CD4-positive, alpha-beta T cell (primary cell): ENCODE measurements at regions not wholly inside any gene's neighbourhood (a gene's known extent, or its start where the extent isn't known, plus 50 kb on each side); places are given as distances from the start of the nearest gene placed in this dataset.

ENCODE experiments used
- ATAC-seq: fragments of 200-7000 bp; cut with Tn5 transposase; one replicate; pipeline ENCODE4 v1.10.0; 2022; ENCODE audit warnings: mild to moderate bottlenecking; ENCODE audit not compliant: poor library complexity
- CTCF ChIA-PET: fragments of 350-600 bp; sonication (Branson Sonifier 250); formaldehyde crosslinking; loops from one replicate; lab custom pipeline; 2021; ENCODE audit warnings: antibody characterized with exemption, inconsistent platforms; lab: Charles Lee
- POLR2A ChIA-PET: fragments of 350-600 bp; sonication (Branson Sonifier 250); formaldehyde crosslinking; loops from one replicate; lab custom pipeline; 2021; ENCODE audit warnings: antibody characterized with exemption, inconsistent platforms; lab: Charles Lee
- DNase-seq, 14 experiments: peaks; one replicate each; pipeline ENCODE4 v3.0.0-alpha.2; 2013 to 2020; ENCODE audit warnings: mixed read lengths in 2 of 14
- H3K27ac ChIP-seq, 2 donors: one replicate each; pipeline versions ENCODE4 v1.5.1 to v1.7.0; 2013; ENCODE audit warnings: low read length in 2 of 2, low read depth in 1 of 2, mild to moderate bottlenecking in 1 of 2
- H3K27me3 ChIP-seq, 2 experiments: 1 replicate in 1 of 2; 2 replicates in 1 of 2; pipeline versions ENCODE4 v1.6.1 to v1.7.0; 2013; ENCODE audit warnings: low read length in 2 of 2, control low read depth in 1 of 2, mild to moderate bottlenecking in 1 of 2, moderate library complexity in 1 of 2; ENCODE audit not compliant: insufficient read depth in 2 of 2, control insufficient read depth in 1 of 2
- H3K36me3 ChIP-seq: one replicate; pipeline ENCODE4 v1.6.1; 2013; ENCODE audit warnings: low read length, control low read depth; ENCODE audit not compliant: insufficient read depth
- H3K4me1 ChIP-seq: one replicate; pipeline ENCODE4 v1.6.1; 2013; ENCODE audit warnings: low read length, control low read depth; ENCODE audit not compliant: insufficient read depth
- H3K4me3 ChIP-seq: one replicate; pipeline ENCODE4 v1.5.1; 2013; ENCODE audit warnings: mild to moderate bottlenecking, low read length, moderate library complexity
- H3K9me3 ChIP-seq, 2 experiments: 1 replicate in 1 of 2; 2 replicates in 1 of 2; pipeline versions ENCODE4 v1.6.1 to v1.7.0; 2013; ENCODE audit warnings: low read length in 2 of 2, mild to moderate bottlenecking in 2 of 2, control low read depth in 1 of 2, moderate library complexity in 1 of 2; ENCODE audit not compliant: control insufficient read depth in 1 of 2, insufficient read depth in 1 of 2
- H3K27ac Mint-ChIP-seq: one replicate; pipeline ENCODE4 v1.8.0; 2020; ENCODE audit warnings: mixed read lengths
- H3K27me3 Mint-ChIP-seq: one replicate; pipeline ENCODE4 v1.8.0; 2021; ENCODE audit warnings: mixed read lengths
- H3K36me3 Mint-ChIP-seq: one replicate; pipeline ENCODE4 v1.8.0; 2021; ENCODE audit warnings: low read depth, mixed read lengths
- H3K4me1 Mint-ChIP-seq: one replicate; pipeline ENCODE4 v1.8.0; 2021; ENCODE audit warnings: low read depth, mixed read lengths
- H3K4me3 Mint-ChIP-seq: one replicate; pipeline ENCODE4 v1.8.0; 2020; ENCODE audit warnings: mild to moderate bottlenecking, mixed read lengths
- H3K9me3 Mint-ChIP-seq: one replicate; pipeline ENCODE4 v1.8.0; 2020; ENCODE audit warnings: mixed read lengths
- CTCF ChIP-seq: fragments of 200-600 bp; IDR thresholded peaks from one replicate; pipeline ENCODE4 v1.8.0; 2022; ENCODE audit warnings: antibody characterized with exemption, mild to moderate bottlenecking
- intact Hi-C, 2 experiments: fragments of 100-400 bp; cut with DNase I in 1 of 2; cut with micrococcal nuclease in 1 of 2; formaldehyde crosslinking; loops; one replicate each; pipeline versions ENCODE4 v1.15.1 to v1.9.0; 2023 to 2025; cut with DNase I, micrococcal nuclease

DNA sequence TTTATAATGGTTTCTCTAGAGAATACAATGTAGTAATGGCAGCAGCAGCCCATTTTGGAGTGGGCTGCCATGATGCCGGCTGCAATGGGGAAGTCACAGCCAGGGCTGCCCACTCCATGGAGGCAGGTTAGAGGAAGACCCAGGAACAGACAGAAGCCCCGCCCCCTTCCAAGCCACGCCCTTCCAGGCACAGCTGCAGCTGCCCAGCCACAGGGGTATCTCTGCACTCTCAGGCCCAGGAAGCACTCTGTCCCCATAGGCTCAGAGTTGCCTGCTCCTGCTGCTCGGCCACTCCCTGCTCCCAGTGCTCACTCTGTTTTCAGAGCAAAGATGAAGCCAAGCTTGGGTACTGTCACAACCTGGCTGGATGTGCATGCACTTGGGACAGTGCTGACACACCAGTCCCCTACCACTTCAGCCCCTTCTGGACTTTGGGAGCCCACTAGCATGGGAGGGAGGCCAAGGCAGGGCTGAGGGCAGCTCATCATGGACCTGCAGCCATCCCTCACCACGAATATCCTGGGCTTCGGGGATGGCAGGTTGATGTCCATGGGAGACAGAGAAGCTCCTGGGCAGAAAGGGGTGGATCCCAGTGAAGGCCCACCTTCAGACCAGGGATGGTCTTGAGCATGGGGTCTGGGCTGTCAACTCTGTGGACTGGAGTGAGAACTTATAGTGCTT is 1224.2 kb downstream of the SLITRK5 start:
- no peak overlapping the region for H3K4me3 Mint-ChIP-seq
- no peak for TF ChIP-seq CTCF
- H3K4me1 Mint-ChIP-seq, result no peaks in the 10 kb centered on the region
- DNase-seq (no peak), ATAC-seq (no peak)
- no peaks in the 10 kb centered on the region for H3K27me3 ChIP-seq
- no peak overlapping the region for H3K4me3 ChIP-seq
- H3K9me3 Mint-ChIP-seq, result peaks cover 2% of the 10 kb centered on the region
- H3K9me3 ChIP-seq, result peaks cover 0 to 16% of the 10 kb centered on the region in 2 experiments
- CTCF ChIA-PET, result no interaction called here
- POLR2A ChIA-PET, result no interaction called here
- H3K36me3 ChIP-seq, result no peaks in the 10 kb centered on the region
- no peaks in the 10 kb centered on the region for H3K4me1 ChIP-seq
- no peaks in the 10 kb centered on the region for H3K36me3 Mint-ChIP-seq
- intact Hi-C loops, result no loop called here
- H3K27ac Mint-ChIP-seq, result no peak overlapping the region
- no peaks in the 10 kb centered on the region for H3K27me3 Mint-ChIP-seq
- H3K27ac ChIP-seq, result no peak overlapping the region

GRCh38 chr13:88896466-88896865 is 1225.3 kb downstream of the SLITRK5 start:
- ATAC-seq (no peak), DNase-seq (no peak)
- no peak overlapping the region for H3K27ac ChIP-seq
- POLR2A ChIA-PET, result no interaction called here
- peaks cover 0 to 16% of the 10 kb centered on the region in 2 experiments for H3K9me3 ChIP-seq
- Mint-ChIP-seq H3K27me3 (no peaks in the 10 kb centered on the region), H3K4me1 (no peaks in the 10 kb centered on the region), H3K36me3 (no peaks in the 10 kb centered on the region), H3K9me3 (peaks cover 2% of the 10 kb centered on the region), H3K4me3 (no peak overlapping the region), H3K27ac (no peak overlapping the region)
- CTCF ChIA-PET, result no interaction called here
- intact Hi-C loops, result no loop called here
- H3K36me3 ChIP-seq, result no peaks in the 10 kb centered on the region
- no peaks in the 10 kb centered on the region for H3K27me3 ChIP-seq
- no peak overlapping the region for H3K4me3 ChIP-seq
- TF ChIP-seq CTCF, result no peak
- no peaks in the 10 kb centered on the region for H3K4me1 ChIP-seq

DNA sequence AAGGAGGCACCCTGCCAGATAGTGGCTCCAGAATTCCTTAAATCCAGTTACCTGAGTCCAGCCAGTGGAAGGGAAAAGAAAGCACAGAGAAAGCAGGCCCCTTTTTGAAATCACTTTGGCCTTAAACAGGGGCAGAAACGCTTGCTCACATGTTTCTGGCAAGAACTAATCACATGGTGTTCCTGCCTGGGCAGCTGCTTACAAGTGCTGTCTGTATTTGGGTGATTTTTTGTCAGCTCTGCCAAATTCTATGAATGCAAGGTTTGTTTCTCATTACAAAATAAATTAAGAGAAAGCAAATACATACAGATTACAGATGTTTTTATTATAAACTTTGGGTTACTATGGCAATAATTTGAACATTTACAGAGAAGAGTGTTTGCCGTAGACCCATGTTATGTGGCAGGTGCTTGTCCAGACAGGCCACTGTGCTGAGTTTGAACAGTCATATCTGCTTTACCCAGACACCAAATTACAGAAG is 1237.8 kb downstream of the SLITRK5 start:
- POLR2A ChIA-PET, result no interaction called here
- Mint-ChIP-seq H3K4me3 (no peak overlapping the region), H3K9me3 (peaks cover 6% of the 10 kb centered on the region), H3K4me1 (no peaks in the 10 kb centered on the region), H3K36me3 (no peaks in the 10 kb centered on the region), H3K27me3 (no peaks in the 10 kb centered on the region), H3K27ac (no peak overlapping the region)
- ATAC-seq (no peak), DNase-seq (no peak)
- Histone ChIP-seq H3K36me3 (no peaks in the 10 kb centered on the region), H3K27me3 (no peaks in the 10 kb centered on the region), H3K4me1 (no peaks in the 10 kb centered on the region), H3K9me3 (no peaks in the 10 kb centered on the region), H3K4me3 (no peak overlapping the region), H3K27ac (no peak overlapping the region)
- TF ChIP-seq CTCF, result no peak
- intact Hi-C loops, result no loop called here
- CTCF ChIA-PET, result no interaction called here
